ENCODE measurements at regions not wholly inside any gene's neighbourhood (a gene's known extent, or its start where the extent isn't known, plus 50 kb on each side); places are given as distances from the start of the nearest gene placed in this dataset.

GRCh38 chr2:79453918-79454317 is 58.9 kb upstream of the CTNNA2 start:
- TF ChIP-seq CTCF (IDR thresholded peaks at IDR 0.05) (no peak), EP300 (IDR thresholded peaks at IDR 0.05) (no peak)

All from esophagus muscularis mucosa (tissue), 3 donors.